ENCODE measurements at regions not wholly inside any gene's neighbourhood (a gene's known extent, or its start where the extent isn't known, plus 50 kb on each side); places are given as distances from the start of the nearest gene placed in this dataset.

GRCh38 chr12:58372298-58372697 lies 430.9 kb downstream of the ATP23 start:
- peaks cover 14% of the 10 kb centered on the region for H3K9me3 Mint-ChIP-seq
- H3K4me1 Mint-ChIP-seq = peaks cover 11% of the 10 kb centered on the region
- H3K27me3 Mint-ChIP-seq (ENCODE audit: low read depth) = no peaks in the 10 kb centered on the region
- H3K36me3 Mint-ChIP-seq = no peaks in the 10 kb centered on the region
- TF ChIP-seq CTCF (IDR thresholded peaks at IDR 0.05; ENCODE audit: unreplicated experiment) = no peak
- no peak overlapping the region for H3K27ac Mint-ChIP-seq
- DNase-seq (ENCODE audit: low spot score in 2 of 2, unreplicated experiment in 2 of 2) = no peak
- no peak overlapping the region for H3K4me3 Mint-ChIP-seq

DNA sequence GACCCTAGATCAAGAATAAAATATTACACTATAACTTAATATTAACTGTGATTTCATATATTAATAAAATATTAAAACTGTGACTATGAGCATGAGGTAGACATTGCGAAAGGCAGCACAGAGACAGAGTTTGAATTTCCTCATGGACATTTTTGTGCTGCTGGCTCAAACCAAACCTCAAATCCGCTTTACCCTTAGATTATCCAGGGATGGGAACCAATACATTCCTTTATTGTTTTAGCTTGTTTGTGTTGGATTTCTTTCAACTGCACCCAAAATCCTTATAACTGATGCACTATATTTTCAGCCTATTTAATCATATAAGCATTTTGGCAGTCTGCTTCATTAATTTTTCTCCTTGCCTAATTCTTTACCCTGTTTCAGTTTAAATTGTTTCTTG lies 436.7 kb downstream of the ATP23 start:
- Mint-ChIP-seq H3K36me3 (no peaks in the 10 kb centered on the region), H3K4me1 (peaks cover 10% of the 10 kb centered on the region), H3K4me3 (no peak overlapping the region), H3K27me3 (ENCODE audit: low read depth) (no peaks in the 10 kb centered on the region), H3K9me3 (peaks cover 7% of the 10 kb centered on the region), H3K27ac (no peak overlapping the region)
- TF ChIP-seq CTCF (IDR thresholded peaks at IDR 0.05; ENCODE audit: unreplicated experiment) = no peak
- DNase-seq (ENCODE audit: low spot score in 2 of 2, unreplicated experiment in 2 of 2) = no peak

DNA sequence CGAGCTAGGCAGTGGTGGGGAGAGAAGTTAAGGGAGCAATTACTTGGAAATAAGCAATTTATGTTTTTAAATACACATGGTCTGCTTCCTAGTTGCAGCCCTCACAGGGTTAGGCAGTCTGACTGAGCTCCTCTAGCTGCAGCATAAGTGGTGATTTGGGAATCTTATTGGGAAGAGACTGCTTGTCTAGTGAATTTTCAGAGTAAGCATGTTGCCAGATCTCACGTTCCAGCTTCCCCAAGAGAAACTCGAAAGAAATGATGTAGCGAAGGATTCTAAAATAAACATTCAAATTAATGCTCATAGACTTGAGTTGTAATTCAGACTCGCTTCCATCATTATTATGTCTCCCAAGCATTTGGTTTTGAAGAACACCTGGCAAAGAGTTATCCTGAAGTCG lies 440.2 kb downstream of the ATP23 start:
- DNase-seq (ENCODE audit: low spot score in 2 of 2, unreplicated experiment in 2 of 2) = no peak
- Mint-ChIP-seq H3K27ac (no peak overlapping the region), H3K9me3 (peaks cover 7% of the 10 kb centered on the region), H3K27me3 (ENCODE audit: low read depth) (no peaks in the 10 kb centered on the region), H3K36me3 (no peaks in the 10 kb centered on the region), H3K4me3 (no peak overlapping the region), H3K4me1 (peaks cover 32% of the 10 kb centered on the region)
- no peak for TF ChIP-seq CTCF (IDR thresholded peaks at IDR 0.05; ENCODE audit: unreplicated experiment)

DNA sequence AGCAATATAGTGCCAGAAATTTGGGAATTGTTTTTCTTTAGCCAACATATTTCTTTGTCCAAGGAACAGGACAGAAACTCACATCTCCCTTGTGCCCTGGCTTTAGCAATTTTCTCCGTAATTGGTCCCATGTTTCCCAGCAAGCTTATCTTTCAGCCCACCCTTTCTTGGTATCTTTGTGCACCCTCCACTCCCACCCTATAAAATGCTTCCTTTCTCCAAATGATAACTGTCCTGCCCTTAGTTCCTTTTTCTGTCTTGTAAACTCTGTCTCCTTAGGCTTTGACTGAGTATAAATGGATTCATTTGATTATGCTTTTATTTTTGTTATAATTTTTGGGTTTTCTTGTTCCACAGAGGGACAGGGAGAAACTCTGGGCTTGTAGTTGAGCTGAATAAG lies 442.8 kb downstream of the ATP23 start:
- TF ChIP-seq CTCF (IDR thresholded peaks at IDR 0.05; ENCODE audit: unreplicated experiment) = no peak
- Mint-ChIP-seq H3K27me3 (ENCODE audit: low read depth) (no peaks in the 10 kb centered on the region), H3K36me3 (no peaks in the 10 kb centered on the region), H3K27ac (no peak overlapping the region), H3K4me1 (peaks cover 27% of the 10 kb centered on the region), H3K9me3 (no peaks in the 10 kb centered on the region), H3K4me3 (no peak overlapping the region)
- no peak for DNase-seq (ENCODE audit: low spot score in 2 of 2, unreplicated experiment in 2 of 2)

GRCh38 chr12:58386136-58386535 lies 444.8 kb downstream of the ATP23 start:
- no peaks in the 10 kb centered on the region for H3K27me3 Mint-ChIP-seq (ENCODE audit: low read depth)
- no peak overlapping the region for H3K4me3 Mint-ChIP-seq
- H3K9me3 Mint-ChIP-seq = no peaks in the 10 kb centered on the region
- no peak for DNase-seq (ENCODE audit: low spot score in 2 of 2, unreplicated experiment in 2 of 2)
- H3K4me1 Mint-ChIP-seq = peaks cover 22% of the 10 kb centered on the region
- TF ChIP-seq CTCF (IDR thresholded peaks at IDR 0.05; ENCODE audit: unreplicated experiment) = no peak
- H3K27ac Mint-ChIP-seq = no peak overlapping the region
- H3K36me3 Mint-ChIP-seq = no peaks in the 10 kb centered on the region

DNA sequence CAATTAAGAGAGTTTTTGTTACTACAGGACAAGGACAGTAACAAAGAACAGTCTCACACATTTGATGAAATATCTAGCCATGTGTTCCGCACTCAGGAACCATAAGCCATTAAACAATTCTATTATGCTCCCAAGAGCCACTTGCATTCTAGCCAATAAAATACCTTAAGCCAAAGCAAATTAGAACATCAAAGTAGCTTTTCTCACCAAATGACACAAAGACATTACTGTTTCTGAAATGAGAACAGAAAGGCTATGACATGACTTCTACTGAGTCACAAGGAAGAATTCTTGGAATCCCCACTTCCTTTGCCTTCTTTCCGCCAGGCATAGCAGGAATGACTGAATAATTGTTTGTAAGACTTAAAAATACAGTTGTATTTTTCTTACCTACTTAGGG lies 445.8 kb downstream of the ATP23 start:
- Mint-ChIP-seq H3K27me3 (ENCODE audit: low read depth) (no peaks in the 10 kb centered on the region), H3K4me1 (peaks cover 22% of the 10 kb centered on the region), H3K27ac (no peak overlapping the region), H3K4me3 (no peak overlapping the region), H3K36me3 (no peaks in the 10 kb centered on the region), H3K9me3 (no peaks in the 10 kb centered on the region)
- DNase-seq (ENCODE audit: low spot score in 2 of 2, unreplicated experiment in 2 of 2) = no peak
- TF ChIP-seq CTCF (IDR thresholded peaks at IDR 0.05; ENCODE audit: unreplicated experiment) = no peak
